KOPT-K1 (cell line): ENCODE measurements at regions not wholly inside any gene's neighbourhood (a gene's known extent, or its start where the extent isn't known, plus 50 kb on each side); places are given as distances from the start of the nearest gene placed in this dataset.
"Not testable (repeated sequence)": the region's sequence is repeated elsewhere in the genome, so short reads cannot be mapped to it uniquely, and the experiment has no call there.

Experiments used
- H3K27ac ChIP-seq: fragments of 200-600 bp; sonication (generic); 2 replicates; pipeline ENCODE4 v1.5.1; 2016; ENCODE audit warnings: antibody characterized with exemption, mild to moderate bottlenecking, low read depth, low read length; ENCODE audit not compliant: poor library complexity, severe bottlenecking
- H3K36me3 ChIP-seq: fragments of 200-600 bp; sonication (generic); 2 replicates; pipeline ENCODE4 v1.5.1; 2017; ENCODE audit warnings: antibody characterized with exemption, mild to moderate bottlenecking, low read length, moderate library complexity; ENCODE audit not compliant: insufficient read depth
- H3K9me3 ChIP-seq: fragments of 200-600 bp; sonication (generic); 2 replicates; pipeline ENCODE4 v1.5.1; 2017; ENCODE audit warnings: antibody characterized with exemption, low read length, mild to moderate bottlenecking; ENCODE audit not compliant: insufficient read depth, poor library complexity, severe bottlenecking

- not testable (repeated sequence) for H3K27ac ChIP-seq, H3K36me3 ChIP-seq, H3K9me3 ChIP-seq
These were observed 2277.3 kb upstream of the ACO1 start for GRCh38 chr9:30107134-30107533.

DNA sequence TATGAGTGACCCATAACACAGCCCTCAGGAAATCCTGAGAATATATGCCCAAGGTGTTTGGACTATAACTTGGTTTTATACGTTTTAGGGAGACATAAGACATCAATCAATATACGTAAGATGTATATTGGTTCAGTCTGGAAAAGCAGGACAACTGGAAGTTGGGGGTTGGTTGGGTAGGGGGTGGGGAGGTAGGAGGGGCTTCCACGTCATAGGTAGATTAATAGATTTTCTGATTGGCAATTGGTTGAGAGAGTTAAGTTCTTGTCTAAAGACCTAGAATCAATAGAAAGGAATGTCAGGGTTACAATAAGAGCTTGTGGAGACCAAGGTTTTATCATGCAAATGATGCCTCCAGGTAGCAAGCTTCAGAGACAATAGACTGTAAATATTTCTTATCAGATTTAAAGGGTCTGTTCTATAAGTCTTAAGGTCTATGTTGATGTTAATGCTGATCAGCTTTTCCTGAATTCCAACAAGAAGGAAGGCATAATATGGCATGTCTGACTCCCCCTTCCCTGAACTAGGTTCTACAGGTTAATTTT lies 2267.7 kb upstream of the ACO1 start:
- Histone ChIP-seq H3K27ac (no peak overlapping the region), H3K36me3 (no peaks in the 10 kb centered on the region), H3K9me3 (no peaks in the 10 kb centered on the region)

DNA sequence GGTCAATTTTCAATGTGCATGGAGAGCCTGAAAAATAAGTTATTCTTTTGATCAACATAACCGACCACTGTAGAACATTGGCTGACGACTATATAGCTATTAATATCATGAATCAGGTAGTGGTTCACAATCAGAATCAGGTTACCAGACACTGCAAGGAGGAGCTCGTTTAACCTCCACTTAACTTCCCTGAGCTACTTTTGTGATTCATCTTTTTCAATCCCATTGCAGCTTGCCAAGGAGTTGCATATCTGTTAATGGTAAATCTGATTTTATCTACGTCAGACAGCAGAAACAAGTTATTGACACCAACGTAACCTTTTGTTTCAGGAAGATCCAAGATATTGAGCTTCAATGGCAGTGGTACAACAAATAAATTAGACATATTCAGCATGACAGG lies 2263.8 kb upstream of the ACO1 start:
- Histone ChIP-seq H3K27ac (no peak overlapping the region), H3K9me3 (no peaks in the 10 kb centered on the region), H3K36me3 (no peaks in the 10 kb centered on the region)

- no peaks in the 10 kb centered on the region for H3K9me3 ChIP-seq
These were observed 2262.8 kb upstream of the ACO1 start for GRCh38 chr9:30121611-30122010.

GRCh38 chr9:30125881-30126280 lies 2258.6 kb upstream of the ACO1 start:
- H3K9me3 ChIP-seq: no peaks in the 10 kb centered on the region
- no peak overlapping the region for H3K27ac ChIP-seq
- no peaks in the 10 kb centered on the region for H3K36me3 ChIP-seq

More at GRCh38 chr9:30121611-30122010, 2262.8 kb upstream of the ACO1 start:
- no peak overlapping the region for H3K27ac ChIP-seq
- H3K36me3 ChIP-seq: no peaks in the 10 kb centered on the region

GRCh38 chr9:30127371-30127770 lies 2257.1 kb upstream of the ACO1 start:
- H3K36me3 ChIP-seq: no peaks in the 10 kb centered on the region
- H3K9me3 ChIP-seq: no peaks in the 10 kb centered on the region
- H3K27ac ChIP-seq: no peak overlapping the region

GRCh38 chr9:30140407-30140806 lies 2244.0 kb upstream of the ACO1 start:
- no peaks in the 10 kb centered on the region for H3K9me3 ChIP-seq
- no peaks in the 10 kb centered on the region for H3K36me3 ChIP-seq
- no peak overlapping the region for H3K27ac ChIP-seq

GRCh38 chr9:30160570-30160969 lies 2223.9 kb upstream of the ACO1 start:
- no peaks in the 10 kb centered on the region for H3K36me3 ChIP-seq
- H3K9me3 ChIP-seq: no peaks in the 10 kb centered on the region
- no peak overlapping the region for H3K27ac ChIP-seq

DNA sequence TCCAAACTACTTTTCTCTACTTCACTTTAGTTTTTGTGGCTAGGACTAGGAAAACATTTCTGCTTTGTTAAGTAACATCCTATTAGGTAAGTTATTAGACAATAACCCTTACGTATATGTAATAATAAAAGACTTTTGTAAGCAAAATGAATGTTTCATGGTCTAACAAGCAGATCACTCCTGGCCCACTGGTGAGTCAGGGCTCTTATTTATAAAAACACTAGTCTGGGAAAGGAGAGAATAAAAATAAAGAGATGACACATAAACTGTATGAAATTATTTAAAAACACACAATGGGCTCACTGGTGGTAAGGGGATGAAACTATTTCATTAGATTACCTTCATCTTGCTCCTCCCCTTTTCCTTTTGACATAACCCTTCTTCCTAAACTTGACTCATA lies 2212.2 kb upstream of the ACO1 start:
- H3K27ac ChIP-seq: no peak overlapping the region

DNA sequence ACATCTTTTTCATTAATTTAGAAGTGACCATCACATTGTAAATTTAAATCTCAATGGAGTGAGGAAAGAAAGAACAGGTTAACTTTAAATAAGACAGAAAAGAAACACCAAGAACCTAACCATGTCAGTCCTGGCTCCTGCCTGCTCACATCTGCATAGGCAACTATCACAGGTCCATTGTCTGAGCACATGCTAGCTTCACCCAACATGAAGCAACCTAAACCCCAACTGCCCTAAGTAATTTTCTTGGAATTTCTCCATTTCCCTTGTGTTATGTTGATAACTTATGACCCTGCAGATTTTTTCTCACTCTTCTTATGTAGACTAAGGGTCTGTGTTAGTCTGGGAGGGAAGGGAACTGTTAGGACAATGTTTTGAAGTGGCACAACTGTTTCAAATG lies 2205.8 kb upstream of the ACO1 start:
- Histone ChIP-seq H3K36me3 (no peaks in the 10 kb centered on the region), H3K9me3 (no peaks in the 10 kb centered on the region), H3K27ac (no peak overlapping the region)

More for the DNA sequence above, 2212.2 kb upstream of the ACO1 start:
- H3K9me3 ChIP-seq: no peaks in the 10 kb centered on the region
- H3K36me3 ChIP-seq: no peaks in the 10 kb centered on the region

- Histone ChIP-seq H3K36me3 (no peaks in the 10 kb centered on the region), H3K27ac (no peak overlapping the region), H3K9me3 (peaks cover 10% of the 10 kb centered on the region)
These were observed 2191.0 kb upstream of the ACO1 start for GRCh38 chr9:30193421-30193820.

DNA sequence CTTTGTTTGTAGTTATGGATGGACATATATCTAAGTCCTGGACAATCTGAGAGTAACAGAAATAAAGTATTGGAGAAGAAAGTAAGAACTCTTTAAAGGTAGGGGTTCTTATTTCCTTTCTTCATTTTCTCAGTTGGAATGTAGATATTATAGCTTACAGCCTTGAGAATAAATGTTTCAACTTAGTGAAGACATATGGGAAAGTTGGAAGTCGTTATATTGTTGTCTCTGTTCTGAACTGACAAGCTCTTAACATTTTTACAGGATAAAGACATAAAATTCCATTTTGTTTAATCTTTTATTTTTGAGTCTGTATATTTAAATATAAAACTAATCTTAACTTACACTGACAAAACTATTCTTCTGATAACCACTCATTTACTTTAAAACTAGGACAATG lies 2187.5 kb upstream of the ACO1 start:
- no peak overlapping the region for H3K27ac ChIP-seq
- H3K9me3 ChIP-seq: peaks cover 19% of the 10 kb centered on the region
- no peaks in the 10 kb centered on the region for H3K36me3 ChIP-seq

- Histone ChIP-seq H3K27ac (no peak overlapping the region), H3K9me3 (peaks cover 19% of the 10 kb centered on the region), H3K36me3 (no peaks in the 10 kb centered on the region)
These were observed 2187.0 kb upstream of the ACO1 start for GRCh38 chr9:30197453-30197852.

GRCh38 chr9:30197954-30198353 lies 2186.5 kb upstream of the ACO1 start:
- H3K36me3 ChIP-seq: no peaks in the 10 kb centered on the region
- no peak overlapping the region for H3K27ac ChIP-seq
- H3K9me3 ChIP-seq: peaks cover 19% of the 10 kb centered on the region

GRCh38 chr9:30198463-30199309 lies 2185.8 kb upstream of the ACO1 start:
- H3K36me3 ChIP-seq: no peaks in the 10 kb centered on the region
- H3K27ac ChIP-seq: no peak overlapping the region
- peaks cover 19% of the 10 kb centered on the region for H3K9me3 ChIP-seq

DNA sequence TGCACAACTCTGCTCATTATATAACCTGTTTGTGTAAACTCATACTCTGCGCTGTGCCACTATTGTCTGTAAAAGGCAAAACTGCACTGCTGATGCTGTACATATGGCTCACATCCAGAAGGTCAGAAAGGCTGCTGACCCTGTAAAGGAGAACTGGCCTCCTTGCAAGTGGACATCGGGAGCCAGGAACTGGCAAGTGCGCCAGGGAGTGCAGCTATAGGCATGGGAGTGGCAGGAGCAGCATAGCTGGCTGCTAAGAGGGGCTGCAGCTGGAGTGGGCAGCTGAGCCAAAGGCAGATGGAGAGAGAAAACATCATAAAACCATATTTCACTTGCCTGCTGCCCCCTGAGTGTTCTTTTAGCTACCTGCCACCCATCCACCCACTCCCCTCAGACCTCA lies 2183.4 kb upstream of the ACO1 start:
- Histone ChIP-seq H3K27ac (no peak overlapping the region), H3K36me3 (no peaks in the 10 kb centered on the region), H3K9me3 (peaks cover 19% of the 10 kb centered on the region)
